Body of pancreas (tissue), 4 donors: ENCODE measurements at regions not wholly inside any gene's neighbourhood (a gene's known extent, or its start where the extent isn't known, plus 50 kb on each side); places are given as distances from the start of the nearest gene placed in this dataset.
"Not testable (repeated sequence)": the region's sequence is repeated elsewhere in the genome, so short reads cannot be mapped to it uniquely, and the experiment has no call there.

ENCODE experiments used
- ATAC-seq: fragments of 150-250 bp; one replicate; pipeline ENCODE4 v1.9.1; 2016
- DNase-seq, 4 donors: peaks; one replicate each; pipeline ENCODE4 v3.0.0-alpha.2; 2019
- H3K27ac ChIP-seq, 4 donors: fragments of 200-600 bp; sonication (generic); 1 replicate in 3 of 4; 2 replicates in 1 of 4; pipeline versions ENCODE4 v1.5.1 to v1.6.1; 2016 to 2019; ENCODE audit warnings: mild to moderate bottlenecking in 1 of 4, mixed read lengths in 1 of 4, moderate library complexity in 1 of 4
- H3K27me3 ChIP-seq, 2 donors: fragments of 200-600 bp; sonication (generic); one replicate each; pipeline ENCODE4 v1.6.0; 2016; ENCODE audit warnings: mild to moderate bottlenecking in 1 of 2
- H3K36me3 ChIP-seq, 2 donors: fragments of 200-600 bp; sonication (generic); replicated peaks in 1 of 2; 2 replicates each; pipeline ENCODE4 v1.5.1; 2016; ENCODE audit warnings: low read depth in 2 of 2; ENCODE audit not compliant: insufficient read depth in 1 of 2
- H3K4me1 ChIP-seq: fragments of 200-600 bp; sonication (generic); one replicate; pipeline ENCODE4 v1.6.0; 2016
- H3K4me3 ChIP-seq, 2 donors: fragments of 200-600 bp; sonication (generic); 1 replicate in 1 of 2; 2 replicates in 1 of 2; pipeline ENCODE4 v1.5.1; 2016 to 2019
- H3K9me3 ChIP-seq, 3 donors: fragments of 200-600 bp; sonication (generic); 1 replicate in 2 of 3; 2 replicates in 1 of 3; pipeline ENCODE4 v1.5.1; 2016
- WGBS, 2 donors: methylation state at CpG; one replicate each; pipeline ENCODE4 v1.1.5; 2017; 5-methylcytosine and 5-hydroxymethylcytosine counted together
- intact Hi-C: fragments of 100-400 bp; cut with DNase I; formaldehyde crosslinking; loops from one replicate; pipeline ENCODE4 v1.15.1; 2023

- intact Hi-C loops = not testable (repeated sequence)
These were observed 81.4 kb upstream of the CRYM start for GRCh38 chr16:21359513-21359912.

GRCh38 chr16:21358261-21358795, 80.2 kb upstream of the CRYM start:
- H3K4me3 ChIP-seq, intact Hi-C loops, H3K4me1 ChIP-seq, H3K27me3 ChIP-seq, H3K27ac ChIP-seq, H3K9me3 ChIP-seq, ATAC-seq, H3K36me3 ChIP-seq: not testable (repeated sequence)
- WGBS, 2 donors = 79 to 91% methylated on average over 6 to 18 of the region's 18 CpGs
- DNase-seq = peak in 1 of 4 donors; percentile 20

More at GRCh38 chr16:21359513-21359912, 81.4 kb upstream of the CRYM start:
- DNase-seq, H3K4me1 ChIP-seq, ATAC-seq, H3K9me3 ChIP-seq, H3K4me3 ChIP-seq, H3K27me3 ChIP-seq, H3K36me3 ChIP-seq, H3K27ac ChIP-seq: not testable (repeated sequence)
- 86 to 87% methylated on average over 6 to 12 of the region's 12 CpGs for WGBS, 2 donors

GRCh38 chr16:21356308-21356707, 78.2 kb upstream of the CRYM start:
- H3K4me1 ChIP-seq, intact Hi-C loops, H3K9me3 ChIP-seq, H3K27me3 ChIP-seq, ATAC-seq, H3K27ac ChIP-seq, H3K36me3 ChIP-seq, H3K4me3 ChIP-seq: not testable (repeated sequence)
- 63 to 80% methylated on average over 3 to 10 of the region's 10 CpGs for WGBS, 2 donors
- peak in 1 of 4 donors; percentile 13 for DNase-seq

GRCh38 chr16:21351433-21351832, 73.3 kb upstream of the CRYM start:
- H3K27me3 ChIP-seq, H3K36me3 ChIP-seq, H3K4me1 ChIP-seq, H3K4me3 ChIP-seq, intact Hi-C loops, ATAC-seq, DNase-seq, H3K9me3 ChIP-seq, H3K27ac ChIP-seq: not testable (repeated sequence)
- 93 to 100% methylated on average over 1 to 2 of the region's 5 CpGs for WGBS, 2 donors

GRCh38 chr16:21350851-21351250, 72.8 kb upstream of the CRYM start:
- ATAC-seq, H3K27me3 ChIP-seq, H3K27ac ChIP-seq, H3K36me3 ChIP-seq, H3K4me3 ChIP-seq, intact Hi-C loops, H3K4me1 ChIP-seq, H3K9me3 ChIP-seq, DNase-seq: not testable (repeated sequence)
- WGBS, 2 donors = 83 to 89% methylated on average over 3 to 4 of the region's 6 CpGs

- H3K9me3 ChIP-seq, intact Hi-C loops, DNase-seq, H3K36me3 ChIP-seq, H3K4me1 ChIP-seq, H3K27ac ChIP-seq, H3K4me3 ChIP-seq, ATAC-seq, H3K27me3 ChIP-seq: not testable (repeated sequence)
- WGBS, 2 donors = 87 to 97% methylated on average over 5 to 12 of the region's 13 CpGs
These were observed 71.2 kb upstream of the CRYM start for GRCh38 chr16:21349336-21349735.

- H3K27me3 ChIP-seq, intact Hi-C loops, H3K27ac ChIP-seq, DNase-seq, H3K36me3 ChIP-seq, H3K9me3 ChIP-seq, H3K4me1 ChIP-seq, H3K4me3 ChIP-seq, ATAC-seq: not testable (repeated sequence)
- WGBS, 2 donors = 72 to 74% methylated on average over 9 of the region's 9 CpGs
These were observed 70.7 kb upstream of the CRYM start for GRCh38 chr16:21348815-21349214.

- H3K4me3 ChIP-seq, ATAC-seq, H3K27me3 ChIP-seq, intact Hi-C loops, H3K36me3 ChIP-seq, H3K9me3 ChIP-seq, H3K4me1 ChIP-seq, DNase-seq, H3K27ac ChIP-seq: not testable (repeated sequence)
- 81 to 93% methylated on average over 3 to 8 of the region's 11 CpGs for WGBS, 2 donors
These were observed 69.4 kb upstream of the CRYM start for GRCh38 chr16:21347538-21347937.

GRCh38 chr16:21346756-21347491, 68.8 kb upstream of the CRYM start:
- H3K9me3 ChIP-seq, DNase-seq, H3K4me1 ChIP-seq, ATAC-seq, H3K4me3 ChIP-seq, H3K36me3 ChIP-seq, intact Hi-C loops, H3K27me3 ChIP-seq, H3K27ac ChIP-seq: not testable (repeated sequence)
- 78 to 81% methylated on average over 20 to 24 of the region's 25 CpGs for WGBS, 2 donors

- ATAC-seq, H3K27ac ChIP-seq: not testable (repeated sequence)
These were observed 66.3 kb upstream of the CRYM start for GRCh38 chr16:21344361-21344912.

More at GRCh38 chr16:21344361-21344912, 66.3 kb upstream of the CRYM start:
- intact Hi-C loops, H3K4me3 ChIP-seq, DNase-seq, H3K9me3 ChIP-seq, H3K36me3 ChIP-seq, H3K27me3 ChIP-seq, H3K4me1 ChIP-seq: not testable (repeated sequence)
- WGBS, 2 donors = 90% methylated on average over 12 of the region's 12 CpGs
